ENCODE measurements at regions not wholly inside any gene's neighbourhood (a gene's known extent, or its start where the extent isn't known, plus 50 kb on each side); places are given as distances from the start of the nearest gene placed in this dataset.

DNA sequence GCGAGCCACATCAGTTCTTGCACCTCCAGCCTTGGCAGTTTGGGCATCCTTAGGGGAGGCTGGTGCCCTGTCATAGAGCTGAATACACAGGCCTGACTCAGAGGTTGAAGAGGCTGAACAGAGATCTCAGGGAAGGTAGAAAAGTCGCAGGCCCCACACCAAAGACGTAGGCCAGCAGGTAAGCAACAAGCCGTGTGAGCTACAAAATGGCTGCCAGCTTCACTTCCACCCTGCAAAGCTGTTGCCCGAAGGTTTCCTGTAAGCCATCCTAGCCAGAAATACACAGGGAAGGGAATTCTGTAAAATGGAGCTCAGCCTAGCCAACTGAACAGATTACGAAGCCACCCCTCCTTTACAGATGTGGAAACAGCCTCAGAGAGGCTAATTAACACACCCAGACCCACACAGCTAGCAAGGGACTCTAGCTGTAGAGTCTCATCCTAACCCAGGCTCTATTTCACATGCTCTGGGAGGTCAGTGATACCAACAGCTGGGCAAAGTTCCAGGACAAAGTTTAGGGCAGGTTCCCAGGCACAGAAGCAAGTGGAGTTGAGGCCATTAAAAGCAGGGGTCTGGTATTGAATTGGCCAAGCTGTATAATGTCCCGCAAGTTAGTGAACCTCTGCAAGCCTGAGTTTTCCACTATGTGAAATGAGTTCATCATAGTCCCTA lies 66.3 kb upstream of the RASGRF1 start:
- TF ChIP-seq, protein P1, sequence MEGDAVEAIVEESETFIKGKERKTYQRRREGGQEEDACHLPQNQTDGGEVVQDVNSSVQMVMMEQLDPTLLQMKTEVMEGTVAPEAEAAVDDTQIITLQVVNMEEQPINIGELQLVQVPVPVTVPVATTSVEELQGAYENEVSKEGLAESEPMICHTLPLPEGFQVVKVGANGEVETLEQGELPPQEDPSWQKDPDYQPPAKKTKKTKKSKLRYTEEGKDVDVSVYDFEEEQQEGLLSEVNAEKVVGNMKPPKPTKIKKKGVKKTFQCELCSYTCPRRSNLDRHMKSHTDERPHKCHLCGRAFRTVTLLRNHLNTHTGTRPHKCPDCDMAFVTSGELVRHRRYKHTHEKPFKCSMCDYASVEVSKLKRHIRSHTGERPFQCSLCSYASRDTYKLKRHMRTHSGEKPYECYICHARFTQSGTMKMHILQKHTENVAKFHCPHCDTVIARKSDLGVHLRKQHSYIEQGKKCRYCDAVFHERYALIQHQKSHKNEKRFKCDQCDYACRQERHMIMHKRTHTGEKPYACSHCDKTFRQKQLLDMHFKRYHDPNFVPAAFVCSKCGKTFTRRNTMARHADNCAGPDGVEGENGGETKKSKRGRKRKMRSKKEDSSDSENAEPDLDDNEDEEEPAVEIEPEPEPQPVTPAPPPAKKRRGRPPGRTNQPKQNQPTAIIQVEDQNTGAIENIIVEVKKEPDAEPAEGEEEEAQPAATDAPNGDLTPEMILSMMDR (conservative IDR thresholded peaks at IDR 0.05; ENCODE audit: low read depth, low read length), result no peak
- TF ChIP-seq EZH2phosphoT487 (IDR thresholded peaks at IDR 0.05; ENCODE audit: borderline replicate concordance, low read length), result no peak
